IMR-90 (cell line): ENCODE measurements at regions not wholly inside any gene's neighbourhood (a gene's known extent, or its start where the extent isn't known, plus 50 kb on each side); places are given as distances from the start of the nearest gene placed in this dataset.

Source experiments
- ATAC-seq: fragments of 200-7000 bp; cut with Tn5 transposase; 2 replicates; pipeline ENCODE4 v1.9.1; 2020; ENCODE audit warnings: low read depth, mild to moderate bottlenecking, moderate library complexity
- BruUV-seq: library from RNA; stranded (reverse); fragments of 400-500 nt; replicated peaks from 2 replicates; lab custom pipeline; 2021; lab: Mats Ljungman, UMichigan
- CTCF ChIA-PET: fragments of 300-600 bp; formaldehyde crosslinking; extraction: SDS; loops from one replicate; lab custom pipeline; 2021; ENCODE audit warnings: antibody characterized with exemption; lab: Yijun Ruan, JAX
- POLR2A ChIA-PET: fragments of 300-600 bp; sonication (Branson Sonifier 250); formaldehyde crosslinking; loops from one replicate; lab custom pipeline; 2022; ENCODE audit warnings: antibody characterized with exemption; ENCODE audit not compliant: unreplicated experiment; lab: Charles Lee
- DNase-seq: peaks from one replicate; pipeline ENCODE4 v3.0.0; 2013
- H2AFZ ChIP-seq: replicated peaks from 2 replicates; pipeline ENCODE3; 2013; ENCODE audit warnings: low read length, mild to moderate bottlenecking; ENCODE audit not compliant: poor library complexity
- H2AK5ac ChIP-seq: 2 replicates; pipeline ENCODE4 v1.6.1; 2013; ENCODE audit warnings: low read depth, low read length, inconsistent platforms
- H2AK9ac ChIP-seq: replicated peaks from 2 replicates; pipeline ENCODE3; 2013; ENCODE audit warnings: mild to moderate bottlenecking, low read depth, low read length, moderate library complexity; ENCODE audit not compliant: poor library complexity
- H2BK120ac ChIP-seq: 2 replicates; pipeline ENCODE4 v1.6.1; 2013; ENCODE audit warnings: low read depth, low read length, inconsistent platforms
- H2BK15ac ChIP-seq: 3 replicates; pipeline ENCODE4 v1.6.1; 2013; ENCODE audit warnings: low read depth, low read length, inconsistent platforms
- H2BK20ac ChIP-seq: 2 replicates; pipeline ENCODE4 v1.6.1; 2013; ENCODE audit warnings: low read depth, mild to moderate bottlenecking, inconsistent platforms, low read length, moderate library complexity
- H2BK5ac ChIP-seq: 2 replicates; pipeline ENCODE4 v1.6.1; 2013; ENCODE audit warnings: mild to moderate bottlenecking, low read depth, low read length, inconsistent platforms; ENCODE audit not compliant: poor library complexity, severe bottlenecking
- H3K14ac ChIP-seq: replicated peaks from 2 replicates; pipeline ENCODE4 v1.6.1; 2013; ENCODE audit warnings: low read depth, low read length, inconsistent platforms
- H3K18ac ChIP-seq: 2 replicates; pipeline ENCODE4 v1.6.1; 2013; ENCODE audit warnings: low read depth, low read length, control low read depth
- H3K23ac ChIP-seq: 2 replicates; pipeline ENCODE4 v1.6.1; 2013; ENCODE audit warnings: low read depth, low read length, inconsistent platforms
- H3K27ac ChIP-seq: 2 replicates; pipeline ENCODE4 v1.5.1; 2013; ENCODE audit warnings: mild to moderate bottlenecking, control low read depth, low read length; ENCODE audit not compliant: insufficient read depth
- H3K27me3 ChIP-seq: 2 replicates; pipeline ENCODE4 v1.6.1; 2013; ENCODE audit warnings: low read length; ENCODE audit not compliant: control insufficient read depth, insufficient read depth
- H3K36me3 ChIP-seq: 2 replicates; pipeline ENCODE4 v1.6.1; 2013; ENCODE audit warnings: low read length, mixed read lengths; ENCODE audit not compliant: control insufficient read depth, insufficient read depth
- H3K4ac ChIP-seq: 2 replicates; pipeline ENCODE4 v1.6.1; 2013; ENCODE audit warnings: low read depth, low read length, inconsistent platforms
- H3K4me1 ChIP-seq: 2 replicates; pipeline ENCODE4 v1.6.1; 2013; ENCODE audit warnings: low read length, mixed read lengths; ENCODE audit not compliant: control insufficient read depth, insufficient read depth
- H3K4me2 ChIP-seq: 2 replicates; pipeline ENCODE4 v1.6.1; 2013; ENCODE audit warnings: low read depth, mild to moderate bottlenecking, control low read depth, low read length, moderate library complexity
- H3K4me3 ChIP-seq: 2 replicates; pipeline ENCODE4 v1.5.1; 2013; ENCODE audit warnings: low read depth, mild to moderate bottlenecking, control low read depth, low read length, moderate library complexity; ENCODE audit not compliant: insufficient read depth
- H3K56ac ChIP-seq: 2 replicates; pipeline ENCODE4 v1.6.1; 2013; ENCODE audit warnings: low read length, inconsistent platforms; ENCODE audit not compliant: insufficient read depth; ENCODE audit errors: extremely low read depth
- H3K79me1 ChIP-seq, 2 experiments: 2 replicates each; pipeline ENCODE4 v1.6.1; 2013; ENCODE audit warnings: low read length in 2 of 2, inconsistent platforms in 1 of 2, low read depth in 1 of 2
- H3K9ac ChIP-seq: 2 replicates; pipeline ENCODE4 v1.6.1; 2013; ENCODE audit warnings: low read depth, low read length, control low read depth
- H3K9me1 ChIP-seq: 2 replicates; pipeline ENCODE4 v1.6.1; 2013; ENCODE audit warnings: low read length, inconsistent platforms; ENCODE audit not compliant: insufficient read depth
- H3K9me3 ChIP-seq: 2 replicates; pipeline ENCODE4 v1.6.1; 2013; ENCODE audit warnings: low read length; ENCODE audit not compliant: control insufficient read depth, insufficient read depth
- H4K20me1 ChIP-seq: 2 replicates; pipeline ENCODE4 v1.6.1; 2013; ENCODE audit warnings: low read length, inconsistent platforms; ENCODE audit not compliant: insufficient read depth
- H4K5ac ChIP-seq: 2 replicates; pipeline ENCODE4 v1.6.1; 2013; ENCODE audit warnings: mild to moderate bottlenecking, low read depth, low read length, control low read depth
- H4K8ac ChIP-seq, 2 experiments: 2 replicates each; pipeline ENCODE4 v1.6.1; 2013; ENCODE audit warnings: low read depth in 2 of 2, low read length in 2 of 2, control low read depth in 1 of 2, inconsistent platforms in 1 of 2
- H4K91ac ChIP-seq: 2 replicates; pipeline ENCODE4 v1.6.1; 2013; ENCODE audit warnings: low read depth, low read length, inconsistent platforms; ENCODE audit not compliant: insufficient read depth
- BHLHE40 ChIP-seq: fragments of 150-350 bp; IDR thresholded peaks from 2 replicates; pipeline ENCODE4 v1.6.1; 2016; ENCODE audit warnings: mild to moderate bottlenecking, low read depth, low read length
- CEBPB ChIP-seq: IDR thresholded peaks from 2 replicates; pipeline ENCODE4 v1.6.1; 2012; ENCODE audit warnings: low read depth, low read length, improper control_type of control experiment
- CHD1 ChIP-seq: IDR thresholded peaks from 2 replicates; pipeline ENCODE4 v1.6.1; 2012; ENCODE audit warnings: low read depth, low read length, improper control_type of control experiment
- FOS ChIP-seq: fragments of 150-350 bp; IDR thresholded peaks from 2 replicates; pipeline ENCODE4 v1.6.1; 2016; ENCODE audit warnings: low read depth, low read length
- MAFK ChIP-seq: IDR thresholded peaks from 2 replicates; pipeline ENCODE4 v1.6.1; 2012; ENCODE audit warnings: low read depth, low read length, improper control_type of control experiment
- MAZ ChIP-seq: IDR thresholded peaks from 2 replicates; pipeline ENCODE4 v1.6.1; 2012; ENCODE audit warnings: low read depth, mild to moderate bottlenecking, low read length, improper control_type of control experiment, moderate library complexity, borderline replicate concordance
- MXI1 ChIP-seq: IDR thresholded peaks from 2 replicates; pipeline ENCODE4 v1.6.1; 2012; ENCODE audit warnings: low read depth, mild to moderate bottlenecking, low read length, moderate library complexity, borderline replicate concordance
- NFE2L2 ChIP-seq: fragments of 150-350 bp; IDR thresholded peaks from 2 replicates; pipeline ENCODE4 v1.6.1; 2016; ENCODE audit warnings: low read depth, mild to moderate bottlenecking, low read length
- POLR2A ChIP-seq: IDR thresholded peaks from 2 replicates; pipeline ENCODE4 v1.6.1; 2012; ENCODE audit warnings: mild to moderate bottlenecking, low read depth, low read length
- RAD21 ChIP-seq: IDR thresholded peaks from 2 replicates; pipeline ENCODE4 v1.6.1; 2012; ENCODE audit warnings: low read length, improper control_type of control experiment
- RFX5 ChIP-seq: IDR thresholded peaks from 2 replicates; pipeline ENCODE4 v1.8.0; 2012; ENCODE audit warnings: low read depth, mild to moderate bottlenecking, low read length, moderate library complexity
- SMC3 ChIP-seq: fragments of 150-350 bp; IDR thresholded peaks from 2 replicates; pipeline ENCODE4 v1.6.1; 2016; ENCODE audit warnings: low read depth, mild to moderate bottlenecking, antibody characterized with exemption, low read length, moderate library complexity
- WGBS, 2 experiments: methylation state at CpG; one replicate each; pipeline versions ENCODE4 v1.1.5 to v1.1.7; 2013; ENCODE audit warnings: missing lambda C conversion rate in 2 of 2; ENCODE audit not compliant: insufficient read length in 1 of 2; ENCODE audit errors: extremely low coverage in 2 of 2; 5-methylcytosine and 5-hydroxymethylcytosine counted together
- dilution Hi-C: fragments of 300-500 bp; cut with HindIII; formaldehyde crosslinking; loops from one replicate; pipeline ENCODE4 v1.14.3; 2018; ENCODE audit warnings: low sequenced_read_pairs; ENCODE audit not compliant: unreplicated experiment
- in situ Hi-C: fragments of 300-500 bp; cut with MboI; formaldehyde crosslinking; loops from 3 replicates; pipeline ENCODE4 v1.14.3; 2019; ENCODE audit warnings: low sequenced_read_pairs, inconsistent platforms, mixed read lengths
- intact Hi-C: fragments of 100-400 bp; cut with micrococcal nuclease; formaldehyde crosslinking; loops from 2 replicates; pipeline ENCODE4 v1.10.0; 2022
- TF ChIP-seq, protein P1 (sequence below): conservative IDR thresholded peaks from 2 replicates; pipeline ENCODE4 v1.5.1; 2012; ENCODE audit warnings: mild to moderate bottlenecking, low read depth, low read length, improper control_type of control experiment
- TF ChIP-seq, protein P2 (sequence below): fragments of 150-350 bp; IDR thresholded peaks from 2 replicates; pipeline ENCODE4 v1.6.1; 2017; ENCODE audit warnings: mild to moderate bottlenecking, antibody characterized with exemption, low read length, low read depth

GRCh38 chr18:74006143-74006542 is 141.5 kb downstream of the FBXO15 start:
- Histone ChIP-seq H2AK5ac (no peak overlapping the region), H2AFZ (no peak overlapping the region), H3K23ac (no peak overlapping the region), H3K9ac (no peak overlapping the region), H3K79me1 (no peaks in the 10 kb centered on the region), H3K36me3 (no peaks in the 10 kb centered on the region), H4K20me1 (no peaks in the 10 kb centered on the region), H2BK15ac (no peak overlapping the region), H3K14ac (no peak overlapping the region), H3K4me3 (no peak overlapping the region), H4K91ac (no peak overlapping the region), H3K9me3 (no peaks in the 10 kb centered on the region), H4K5ac (no peak overlapping the region), H2BK5ac (no peak overlapping the region), H3K27ac (no peak overlapping the region), H3K4me1 (no peaks in the 10 kb centered on the region), H4K8ac (no peak overlapping the region), H3K4ac (no peak overlapping the region), H3K18ac (no peak overlapping the region), H3K27me3 (peaks cover 11% of the 10 kb centered on the region), H2AK9ac (no peak overlapping the region), H3K56ac (no peak overlapping the region), H3K9me1 (0 out of 2 replicates have a peak, but pooled peaks cover 2% of the 10 kb centered on the region), H2BK20ac (no peak overlapping the region), H2BK120ac (no peak overlapping the region), H3K4me2 (no peak overlapping the region)
- in situ Hi-C loops (no loop called here), intact Hi-C loops (no loop called here), dilution Hi-C loops (no loop called here)
- ATAC-seq = no peak
- 85% methylated on average over 4 of the region's 8 CpGs; no CpG with 5 or more reads in 1 of the 2 experiments for WGBS, 2 experiments
- TF ChIP-seq POLR2A (no peak), SMC3 (no peak), RFX5 (no peak), MXI1 (no peak), CEBPB (no peak), FOS (no peak), MAFK (no peak), MAZ (no peak), BHLHE40 (no peak), NFE2L2 (no peak), RAD21 (no peak), CHD1 (no peak)
- TF ChIP-seq, protein P1, sequence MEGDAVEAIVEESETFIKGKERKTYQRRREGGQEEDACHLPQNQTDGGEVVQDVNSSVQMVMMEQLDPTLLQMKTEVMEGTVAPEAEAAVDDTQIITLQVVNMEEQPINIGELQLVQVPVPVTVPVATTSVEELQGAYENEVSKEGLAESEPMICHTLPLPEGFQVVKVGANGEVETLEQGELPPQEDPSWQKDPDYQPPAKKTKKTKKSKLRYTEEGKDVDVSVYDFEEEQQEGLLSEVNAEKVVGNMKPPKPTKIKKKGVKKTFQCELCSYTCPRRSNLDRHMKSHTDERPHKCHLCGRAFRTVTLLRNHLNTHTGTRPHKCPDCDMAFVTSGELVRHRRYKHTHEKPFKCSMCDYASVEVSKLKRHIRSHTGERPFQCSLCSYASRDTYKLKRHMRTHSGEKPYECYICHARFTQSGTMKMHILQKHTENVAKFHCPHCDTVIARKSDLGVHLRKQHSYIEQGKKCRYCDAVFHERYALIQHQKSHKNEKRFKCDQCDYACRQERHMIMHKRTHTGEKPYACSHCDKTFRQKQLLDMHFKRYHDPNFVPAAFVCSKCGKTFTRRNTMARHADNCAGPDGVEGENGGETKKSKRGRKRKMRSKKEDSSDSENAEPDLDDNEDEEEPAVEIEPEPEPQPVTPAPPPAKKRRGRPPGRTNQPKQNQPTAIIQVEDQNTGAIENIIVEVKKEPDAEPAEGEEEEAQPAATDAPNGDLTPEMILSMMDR = no peak
- TF ChIP-seq, protein P2, sequence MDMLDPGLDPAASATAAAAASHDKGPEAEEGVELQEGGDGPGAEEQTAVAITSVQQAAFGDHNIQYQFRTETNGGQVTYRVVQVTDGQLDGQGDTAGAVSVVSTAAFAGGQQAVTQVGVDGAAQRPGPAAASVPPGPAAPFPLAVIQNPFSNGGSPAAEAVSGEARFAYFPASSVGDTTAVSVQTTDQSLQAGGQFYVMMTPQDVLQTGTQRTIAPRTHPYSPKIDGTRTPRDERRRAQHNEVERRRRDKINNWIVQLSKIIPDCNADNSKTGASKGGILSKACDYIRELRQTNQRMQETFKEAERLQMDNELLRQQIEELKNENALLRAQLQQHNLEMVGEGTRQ = no peak
- ChIA-PET POLR2A (no interaction called here), CTCF (no interaction called here)
- no peak for DNase-seq
- BruUV-seq = no TSS peak
